ENCODE measurements at regions not wholly inside any gene's neighbourhood (a gene's known extent, or its start where the extent isn't known, plus 50 kb on each side); places are given as distances from the start of the nearest gene placed in this dataset.

GRCh38 chr16:8377864-8378263 is 212.4 kb downstream of the TMEM114 start:
- WGBS, 2 donors: 69 to 74% methylated on average over 3 of the region's 3 CpGs
- no peak overlapping the region for H3K27ac ChIP-seq

GRCh38 chr16:8376858-8377257 is 213.5 kb downstream of the TMEM114 start:
- H3K4me3 ChIP-seq: no peak overlapping the region
- no peaks in the 10 kb centered on the region for H3K36me3 ChIP-seq
- no peak for TF ChIP-seq CTCF (IDR thresholded peaks at IDR 0.05)
- H3K27me3 ChIP-seq: peaks cover 0 to 4% (median 0%) of the 10 kb centered on the region in 7 donors
- H3K27ac ChIP-seq: no peak overlapping the region
- H3K9me3 ChIP-seq: peaks cover 0 to 4% (median 0%) of the 10 kb centered on the region in 11 donors
- ATAC-seq: no peak
- no peaks in the 10 kb centered on the region for H3K4me1 ChIP-seq
- DNase-seq: no peak
- intact Hi-C loops (cut with DNase I): no loop called here

More at GRCh38 chr16:8377864-8378263, 212.4 kb downstream of the TMEM114 start:
- no peak for DNase-seq
- H3K4me1 ChIP-seq: no peaks in the 10 kb centered on the region
- peaks cover 0 to 4% (median 0%) of the 10 kb centered on the region in 7 donors for H3K27me3 ChIP-seq
- H3K4me3 ChIP-seq: no peak overlapping the region
- no peak for TF ChIP-seq CTCF (IDR thresholded peaks at IDR 0.05)
- intact Hi-C loops (cut with DNase I): no loop called here
- H3K9me3 ChIP-seq: no peaks in the 10 kb centered on the region
- ATAC-seq: no peak
- no peaks in the 10 kb centered on the region for H3K36me3 ChIP-seq

- DNase-seq: no peak
- Histone ChIP-seq H3K4me1 (no peaks in the 10 kb centered on the region), H3K4me3 (no peak overlapping the region), H3K27me3 (peaks cover 0 to 4% (median 0%) of the 10 kb centered on the region in 7 donors), H3K9me3 (peaks cover 0 to 7% (median 0%) of the 10 kb centered on the region in 11 donors), H3K27ac (no peak overlapping the region), H3K36me3 (no peaks in the 10 kb centered on the region)
- intact Hi-C loops (cut with DNase I): no loop called here
- ATAC-seq: no peak
- TF ChIP-seq CTCF (IDR thresholded peaks at IDR 0.05): no peak
- WGBS, 2 donors: 39 to 51% methylated on average over 2 of the region's 2 CpGs
Observed at GRCh38 chr16:8376430-8376829, 213.9 kb downstream of the TMEM114 start.

- WGBS, 2 donors: 52 to 90% methylated on average over 1 of the region's 1 CpG
- ATAC-seq (no peak), DNase-seq (no peak)
- H3K27ac ChIP-seq: no peak overlapping the region
- H3K4me1 ChIP-seq: no peaks in the 10 kb centered on the region
- intact Hi-C loops (cut with DNase I): no loop called here
- TF ChIP-seq CTCF (IDR thresholded peaks at IDR 0.05): no peak
- no peak overlapping the region for H3K4me3 ChIP-seq
- H3K27me3 ChIP-seq: peaks cover 0 to 4% (median 0%) of the 10 kb centered on the region in 7 donors
- H3K36me3 ChIP-seq: no peaks in the 10 kb centered on the region
- peaks cover 0 to 13% (median 0%) of the 10 kb centered on the region in 11 donors for H3K9me3 ChIP-seq
Observed at GRCh38 chr16:8375232-8375587, 215.1 kb downstream of the TMEM114 start.
